Central memory CD8-positive, alpha-beta T cell (primary cell): ENCODE measurements at regions not wholly inside any gene's neighbourhood (a gene's known extent, or its start where the extent isn't known, plus 50 kb on each side); places are given as distances from the start of the nearest gene placed in this dataset.

Experiments
- ATAC-seq: fragments of 150-1000 bp; cut with Tn5 transposase; replicated peaks from 2 replicates; pipeline ENCODE4 v1.10.0; 2022; ENCODE audit warnings: mild to moderate bottlenecking, moderate FRiP score, moderate number of reproducible peaks; ENCODE audit not compliant: poor library complexity, severe bottlenecking; ENCODE audit errors: extremely low read depth
- DNase-seq, 2 donors: peaks; one replicate each; pipeline ENCODE4 v3.0.0; 2021; ENCODE audit warnings: low spot score in 2 of 2
- H3K27ac Mint-ChIP-seq: one replicate; pipeline ENCODE4 v1.8.0; 2022; ENCODE audit warnings: low read depth, mild to moderate bottlenecking, moderate library complexity, mixed read lengths
- H3K27me3 Mint-ChIP-seq: one replicate; pipeline ENCODE4 v1.8.0; 2022; ENCODE audit warnings: mixed read lengths
- H3K36me3 Mint-ChIP-seq: one replicate; pipeline ENCODE4 v1.8.0; 2022; ENCODE audit warnings: mild to moderate bottlenecking, moderate library complexity, mixed read lengths; ENCODE audit not compliant: insufficient read depth
- H3K4me1 Mint-ChIP-seq: one replicate; pipeline ENCODE4 v1.8.0; 2022; ENCODE audit warnings: mixed read lengths
- H3K4me3 Mint-ChIP-seq: one replicate; pipeline ENCODE4 v1.8.0; 2022; ENCODE audit warnings: mild to moderate bottlenecking, moderate library complexity, mixed read lengths
- H3K9me3 Mint-ChIP-seq: one replicate; pipeline ENCODE4 v1.8.0; 2022; ENCODE audit warnings: mixed read lengths

GRCh38 chr6:24987446-24988115 is 51.8 kb upstream of the RIPOR2 start:
- Mint-ChIP-seq H3K9me3 (no peaks in the 10 kb centered on the region), H3K27me3 (no peaks in the 10 kb centered on the region), H3K36me3 (peaks cover 6% of the 10 kb centered on the region), H3K4me3 (no peak overlapping the region), H3K4me1 (peaks cover 69% of the 10 kb centered on the region), H3K27ac (no peak overlapping the region)
- ATAC-seq (no peak), DNase-seq (no peak)

- H3K27ac Mint-ChIP-seq: peak overlapping the region; percentile 52
- ATAC-seq: no peak
- no peak for DNase-seq
- no peaks in the 10 kb centered on the region for H3K27me3 Mint-ChIP-seq
- H3K4me1 Mint-ChIP-seq: peaks cover 61% of the 10 kb centered on the region
- no peaks in the 10 kb centered on the region for H3K9me3 Mint-ChIP-seq
- no peak overlapping the region for H3K4me3 Mint-ChIP-seq
- peaks cover 4% of the 10 kb centered on the region for H3K36me3 Mint-ChIP-seq
These were observed 52.8 kb upstream of the RIPOR2 start for GRCh38 chr6:24988562-24988961.

GRCh38 chr6:24990236-24990845 is 54.6 kb upstream of the RIPOR2 start:
- ATAC-seq: no peak
- Mint-ChIP-seq H3K9me3 (no peaks in the 10 kb centered on the region), H3K27ac (peak overlapping the region; percentile 20), H3K4me1 (peaks cover 52% of the 10 kb centered on the region), H3K4me3 (peak overlapping the region; percentile 36), H3K27me3 (no peaks in the 10 kb centered on the region), H3K36me3 (peaks cover 4% of the 10 kb centered on the region)
- no peak for DNase-seq

- Mint-ChIP-seq H3K27me3 (no peaks in the 10 kb centered on the region), H3K4me1 (peaks cover 47% of the 10 kb centered on the region), H3K4me3 (peak overlapping the region; percentile 41), H3K36me3 (peaks cover 4% of the 10 kb centered on the region), H3K27ac (no peak overlapping the region), H3K9me3 (no peaks in the 10 kb centered on the region)
- ATAC-seq: peak; percentile 25
- no peak for DNase-seq
These were observed 55.4 kb upstream of the RIPOR2 start for GRCh38 chr6:24990944-24991809.

GRCh38 chr6:24991810-24992467 is 56.2 kb upstream of the RIPOR2 start:
- DNase-seq (peak; percentile 53 to 65), ATAC-seq (peak; percentile 91)
- Mint-ChIP-seq H3K9me3 (no peaks in the 10 kb centered on the region), H3K36me3 (no peaks in the 10 kb centered on the region), H3K27me3 (no peaks in the 10 kb centered on the region), H3K27ac (peak overlapping the region; percentile 23), H3K4me1 (peaks cover 49% of the 10 kb centered on the region), H3K4me3 (peak overlapping the region; percentile 41)

GRCh38 chr6:24994812-24995211 is 59.1 kb upstream of the RIPOR2 start:
- no peaks in the 10 kb centered on the region for H3K36me3 Mint-ChIP-seq
- DNase-seq (no peak), ATAC-seq (no peak)
- no peaks in the 10 kb centered on the region for H3K9me3 Mint-ChIP-seq
- no peak overlapping the region for H3K4me3 Mint-ChIP-seq
- H3K4me1 Mint-ChIP-seq: peaks cover 55% of the 10 kb centered on the region
- H3K27me3 Mint-ChIP-seq: no peaks in the 10 kb centered on the region
- H3K27ac Mint-ChIP-seq: peak overlapping the region; percentile 69

- Mint-ChIP-seq H3K9me3 (no peaks in the 10 kb centered on the region), H3K4me3 (no peak overlapping the region), H3K27ac (peak overlapping the region; percentile 69), H3K27me3 (no peaks in the 10 kb centered on the region), H3K4me1 (peaks cover 57% of the 10 kb centered on the region), H3K36me3 (peaks cover 3% of the 10 kb centered on the region)
- ATAC-seq (no peak), DNase-seq (no peak)
These were observed 59.5 kb upstream of the RIPOR2 start for GRCh38 chr6:24995270-24995669.

- Mint-ChIP-seq H3K4me1 (peaks cover 52% of the 10 kb centered on the region), H3K36me3 (peaks cover 3% of the 10 kb centered on the region)
These were observed 60.6 kb upstream of the RIPOR2 start for GRCh38 chr6:24996269-24996836.

GRCh38 chr6:24997231-24997630 is 61.5 kb upstream of the RIPOR2 start:
- H3K27me3 Mint-ChIP-seq: no peaks in the 10 kb centered on the region
- H3K36me3 Mint-ChIP-seq: peaks cover 3% of the 10 kb centered on the region
- no peak for ATAC-seq
- DNase-seq: no peak
- peaks cover 43% of the 10 kb centered on the region for H3K4me1 Mint-ChIP-seq
- no peaks in the 10 kb centered on the region for H3K9me3 Mint-ChIP-seq
- no peak overlapping the region for H3K27ac Mint-ChIP-seq
- H3K4me3 Mint-ChIP-seq: no peak overlapping the region

More at GRCh38 chr6:24996269-24996836, 60.6 kb upstream of the RIPOR2 start:
- peak overlapping the region; percentile 23 for H3K27ac Mint-ChIP-seq
- H3K4me3 Mint-ChIP-seq: no peak overlapping the region
- no peak for ATAC-seq
- DNase-seq: no peak
- H3K9me3 Mint-ChIP-seq: no peaks in the 10 kb centered on the region
- no peaks in the 10 kb centered on the region for H3K27me3 Mint-ChIP-seq

GRCh38 chr6:24997905-24998304 is 62.1 kb upstream of the RIPOR2 start:
- peaks cover 41% of the 10 kb centered on the region for H3K4me1 Mint-ChIP-seq
- no peak for ATAC-seq
- H3K36me3 Mint-ChIP-seq: peaks cover 3% of the 10 kb centered on the region
- DNase-seq: no peak
- H3K9me3 Mint-ChIP-seq: no peaks in the 10 kb centered on the region
- no peak overlapping the region for H3K27ac Mint-ChIP-seq
- H3K27me3 Mint-ChIP-seq: no peaks in the 10 kb centered on the region
- H3K4me3 Mint-ChIP-seq: no peak overlapping the region

GRCh38 chr6:25002326-25003091 is 66.7 kb upstream of the RIPOR2 start:
- H3K4me1 Mint-ChIP-seq: peaks cover 56% of the 10 kb centered on the region
- no peaks in the 10 kb centered on the region for H3K27me3 Mint-ChIP-seq
- ATAC-seq (no peak), DNase-seq (no peak)
- peaks cover 3% of the 10 kb centered on the region for H3K36me3 Mint-ChIP-seq
- H3K9me3 Mint-ChIP-seq: no peaks in the 10 kb centered on the region
- H3K4me3 Mint-ChIP-seq: no peak overlapping the region
- no peak overlapping the region for H3K27ac Mint-ChIP-seq
